ENCODE measurements at regions not wholly inside any gene's neighbourhood (a gene's known extent, or its start where the extent isn't known, plus 50 kb on each side); places are given as distances from the start of the nearest gene placed in this dataset.

- TF ChIP-seq GATA2 (IDR thresholded peaks at IDR 0.05; ENCODE audit: low read depth, low read length) (no peak), GATA3 (IDR thresholded peaks at IDR 0.05; ENCODE audit: low read depth, low read length) (no peak)
Measured at GRCh38 chr15:69631978-69632377, 179.4 kb downstream of the RPLP1 start.
